Upper lobe of right lung (tissue), 1 donor: ENCODE measurements at regions not wholly inside any gene's neighbourhood (a gene's known extent, or its start where the extent isn't known, plus 50 kb on each side); places are given as distances from the start of the nearest gene placed in this dataset.

Experiments used
- ATAC-seq: fragments of 200-7000 bp; cut with Tn5 transposase; one replicate; pipeline ENCODE4 v1.9.1; 2020; ENCODE audit warnings: mild to moderate bottlenecking, moderate library complexity
- DNase-seq: peaks from one replicate; pipeline ENCODE4 v3.0.0-alpha.2; 2020
- H3K27ac ChIP-seq: fragments of 200-600 bp; one replicate; pipeline ENCODE4 v1.8.0; 2022
- H3K27me3 ChIP-seq: fragments of 200-600 bp; one replicate; pipeline ENCODE4 v1.8.0; 2022; ENCODE audit warnings: mild to moderate bottlenecking
- H3K36me3 ChIP-seq: fragments of 200-600 bp; one replicate; pipeline ENCODE4 v1.8.0; 2022
- H3K4me1 ChIP-seq: fragments of 200-600 bp; one replicate; pipeline ENCODE4 v1.8.0; 2022
- H3K4me3 ChIP-seq: fragments of 200-600 bp; one replicate; pipeline ENCODE4 v1.8.0; 2022; ENCODE audit warnings: mild to moderate bottlenecking
- H3K9me3 ChIP-seq: fragments of 200-600 bp; one replicate; pipeline ENCODE4 v1.8.0; 2022
- intact Hi-C: fragments of 100-400 bp; cut with DNase I; formaldehyde crosslinking; loops from one replicate; pipeline ENCODE4 v1.11.0; 2022
- TF ChIP-seq, protein P1 (sequence below): fragments of 200-600 bp; IDR thresholded peaks from one replicate; pipeline ENCODE4 v1.8.0; 2022; ENCODE audit warnings: antibody characterized with exemption
- donor health status: DM: no; HTN: yes; CAD: no; lungs with severe emphysema.

GRCh38 chr2:15034860-15035259 is 402.3 kb downstream of the LRATD1 start:
- intact Hi-C loops, result no loop called here
- H3K4me1 ChIP-seq, result no peaks in the 10 kb centered on the region
- ATAC-seq (no peak), DNase-seq (no peak)
- H3K36me3 ChIP-seq, result no peaks in the 10 kb centered on the region
- no peak overlapping the region for H3K27ac ChIP-seq
- no peaks in the 10 kb centered on the region for H3K9me3 ChIP-seq
- H3K4me3 ChIP-seq, result no peak overlapping the region
- H3K27me3 ChIP-seq, result no peaks in the 10 kb centered on the region
- TF ChIP-seq, protein P1, sequence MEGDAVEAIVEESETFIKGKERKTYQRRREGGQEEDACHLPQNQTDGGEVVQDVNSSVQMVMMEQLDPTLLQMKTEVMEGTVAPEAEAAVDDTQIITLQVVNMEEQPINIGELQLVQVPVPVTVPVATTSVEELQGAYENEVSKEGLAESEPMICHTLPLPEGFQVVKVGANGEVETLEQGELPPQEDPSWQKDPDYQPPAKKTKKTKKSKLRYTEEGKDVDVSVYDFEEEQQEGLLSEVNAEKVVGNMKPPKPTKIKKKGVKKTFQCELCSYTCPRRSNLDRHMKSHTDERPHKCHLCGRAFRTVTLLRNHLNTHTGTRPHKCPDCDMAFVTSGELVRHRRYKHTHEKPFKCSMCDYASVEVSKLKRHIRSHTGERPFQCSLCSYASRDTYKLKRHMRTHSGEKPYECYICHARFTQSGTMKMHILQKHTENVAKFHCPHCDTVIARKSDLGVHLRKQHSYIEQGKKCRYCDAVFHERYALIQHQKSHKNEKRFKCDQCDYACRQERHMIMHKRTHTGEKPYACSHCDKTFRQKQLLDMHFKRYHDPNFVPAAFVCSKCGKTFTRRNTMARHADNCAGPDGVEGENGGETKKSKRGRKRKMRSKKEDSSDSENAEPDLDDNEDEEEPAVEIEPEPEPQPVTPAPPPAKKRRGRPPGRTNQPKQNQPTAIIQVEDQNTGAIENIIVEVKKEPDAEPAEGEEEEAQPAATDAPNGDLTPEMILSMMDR, result no peak

GRCh38 chr2:15038366-15039364 is 406.1 kb downstream of the LRATD1 start:
- TF ChIP-seq, protein P1, result no peak
- no peaks in the 10 kb centered on the region for H3K4me1 ChIP-seq
- DNase-seq (no peak), ATAC-seq (no peak)
- H3K27me3 ChIP-seq, result no peaks in the 10 kb centered on the region
- no peak overlapping the region for H3K27ac ChIP-seq
- no peaks in the 10 kb centered on the region for H3K36me3 ChIP-seq
- intact Hi-C loops, result no loop called here
- H3K9me3 ChIP-seq, result no peaks in the 10 kb centered on the region
- no peak overlapping the region for H3K4me3 ChIP-seq

- intact Hi-C loops, result no loop called here
- Histone ChIP-seq H3K27ac (no peak overlapping the region), H3K4me1 (no peaks in the 10 kb centered on the region), H3K27me3 (no peaks in the 10 kb centered on the region), H3K4me3 (no peak overlapping the region), H3K9me3 (no peaks in the 10 kb centered on the region), H3K36me3 (no peaks in the 10 kb centered on the region)
- TF ChIP-seq, protein P1, result no peak
- ATAC-seq (no peak), DNase-seq (no peak)
These were observed 408.0 kb downstream of the LRATD1 start for GRCh38 chr2:15040429-15041084.

DNA sequence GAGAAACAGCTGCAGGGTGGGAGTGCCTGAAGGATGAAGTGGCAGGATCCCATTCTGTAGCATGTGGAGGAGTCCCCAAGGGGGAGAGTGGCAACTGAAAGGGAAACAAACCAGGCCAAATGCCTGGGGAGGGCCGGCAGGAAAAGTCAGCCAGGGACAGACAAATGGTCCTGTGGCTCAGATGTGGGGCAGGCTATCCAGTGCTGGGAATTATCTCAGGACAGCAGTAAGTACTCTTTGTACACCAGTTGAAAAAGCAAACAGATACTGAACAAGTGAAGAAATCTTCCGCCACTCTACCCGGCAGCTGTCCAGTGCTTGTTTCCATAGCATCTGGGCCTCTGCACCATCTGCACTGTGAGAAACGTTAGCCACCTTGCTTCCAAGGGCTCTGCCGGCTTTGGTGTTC is 408.9 kb downstream of the LRATD1 start:
- H3K36me3 ChIP-seq, result no peaks in the 10 kb centered on the region
- no peaks in the 10 kb centered on the region for H3K27me3 ChIP-seq
- TF ChIP-seq, protein P1, result no peak
- DNase-seq (no peak), ATAC-seq (peak; percentile 32)
- H3K27ac ChIP-seq, result no peak overlapping the region
- H3K9me3 ChIP-seq, result no peaks in the 10 kb centered on the region
- intact Hi-C loops, result no loop called here
- no peaks in the 10 kb centered on the region for H3K4me1 ChIP-seq
- H3K4me3 ChIP-seq, result no peak overlapping the region

DNA sequence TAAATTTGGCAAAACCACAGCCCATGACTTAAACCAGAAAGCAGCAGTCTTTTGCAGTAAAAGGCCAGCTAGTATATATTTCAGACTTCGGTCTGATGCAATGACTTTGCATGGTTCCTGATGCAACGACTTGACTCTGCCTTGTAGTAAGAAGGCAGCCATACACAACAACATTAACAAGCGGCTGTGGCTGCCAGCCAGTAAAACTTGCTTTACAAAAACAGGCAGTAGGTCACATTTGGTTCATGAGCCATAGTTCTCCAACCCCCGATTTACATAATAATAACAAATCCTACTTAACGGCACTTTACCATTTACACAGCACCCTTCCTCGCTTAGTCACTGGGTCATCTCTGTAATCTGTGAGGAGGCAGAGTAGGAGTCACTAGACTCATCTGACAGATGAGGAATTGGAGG is 410.3 kb downstream of the LRATD1 start:
- no peaks in the 10 kb centered on the region for H3K36me3 ChIP-seq
- no peak for DNase-seq
- no peak for ATAC-seq
- no peaks in the 10 kb centered on the region for H3K4me1 ChIP-seq
- TF ChIP-seq, protein P1, result no peak
- no peaks in the 10 kb centered on the region for H3K9me3 ChIP-seq
- intact Hi-C loops, result no loop called here
- no peak overlapping the region for H3K27ac ChIP-seq
- H3K4me3 ChIP-seq, result no peak overlapping the region
- H3K27me3 ChIP-seq, result no peaks in the 10 kb centered on the region
